ENCODE measurements at regions not wholly inside any gene's neighbourhood (a gene's known extent, or its start where the extent isn't known, plus 50 kb on each side); places are given as distances from the start of the nearest gene placed in this dataset.

GRCh38 chr13:73368608-73369007 lies 309.8 kb downstream of the KLF5 start:
- DNase-seq = no peak

DNA sequence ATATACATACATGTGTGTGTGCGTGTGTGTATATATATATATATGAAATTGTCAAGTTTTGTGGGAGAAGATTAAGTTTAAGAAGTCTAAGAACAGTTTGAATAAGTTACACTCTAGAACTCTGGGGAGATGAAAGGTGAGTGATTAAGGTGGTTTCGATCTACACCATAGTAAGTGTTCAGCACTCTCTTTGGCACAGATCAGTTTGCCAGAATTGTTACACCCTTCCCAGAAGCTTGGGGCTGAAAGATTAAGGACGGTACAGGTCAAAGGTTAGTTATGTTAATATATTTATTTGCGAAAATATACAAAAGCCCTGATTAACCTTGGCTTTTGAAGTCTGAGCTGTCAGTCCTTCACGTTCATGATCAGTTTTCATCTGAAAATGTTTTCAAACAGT lies 309.1 kb downstream of the KLF5 start:
- DNase-seq = no peak

DNA sequence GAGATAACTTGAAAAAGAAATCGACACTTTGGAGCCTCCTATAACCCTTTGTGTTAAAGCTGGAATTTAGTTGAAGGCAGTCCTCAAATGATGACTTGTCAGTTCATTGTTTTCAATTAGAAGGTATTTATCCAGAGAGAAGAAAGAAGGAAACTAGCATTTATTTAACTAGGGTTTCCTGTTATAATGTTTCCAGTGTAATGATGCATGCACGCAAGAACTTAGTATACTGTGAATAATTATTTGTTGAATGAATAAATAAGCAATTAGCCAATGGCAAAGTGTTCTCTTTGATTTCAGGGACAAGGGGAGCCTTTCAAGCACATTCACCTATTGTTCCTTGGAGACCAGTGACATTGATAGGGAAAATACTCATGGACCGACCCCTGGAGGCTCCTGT lies 307.4 kb downstream of the KLF5 start:
- no peak for DNase-seq

DNA sequence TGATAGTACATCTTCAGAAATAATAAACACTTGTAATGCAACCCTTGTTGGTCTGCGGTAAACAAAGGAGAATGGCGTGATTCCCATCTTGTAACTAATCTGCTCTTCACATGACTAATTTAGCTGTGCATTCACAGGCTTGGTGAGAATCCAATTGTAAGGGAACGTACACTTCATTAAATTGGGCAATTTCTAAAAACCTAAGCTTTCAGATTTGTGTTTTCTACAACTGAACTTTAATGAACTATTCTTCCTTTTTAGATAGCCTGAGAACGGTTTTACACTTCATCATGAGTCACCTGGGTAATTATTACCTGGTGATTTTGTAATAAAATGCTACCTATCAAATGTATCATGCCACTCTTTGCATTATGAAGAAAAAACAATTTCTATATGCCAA lies 306.9 kb downstream of the KLF5 start:
- DNase-seq = no peak

- DNase-seq = no peak
Observed at GRCh38 chr13:73365252-73365651, 306.4 kb downstream of the KLF5 start.

GRCh38 chr13:73364736-73365135 lies 305.9 kb downstream of the KLF5 start:
- peak in 1 of 2 experiments; percentile 7 for DNase-seq

DNA sequence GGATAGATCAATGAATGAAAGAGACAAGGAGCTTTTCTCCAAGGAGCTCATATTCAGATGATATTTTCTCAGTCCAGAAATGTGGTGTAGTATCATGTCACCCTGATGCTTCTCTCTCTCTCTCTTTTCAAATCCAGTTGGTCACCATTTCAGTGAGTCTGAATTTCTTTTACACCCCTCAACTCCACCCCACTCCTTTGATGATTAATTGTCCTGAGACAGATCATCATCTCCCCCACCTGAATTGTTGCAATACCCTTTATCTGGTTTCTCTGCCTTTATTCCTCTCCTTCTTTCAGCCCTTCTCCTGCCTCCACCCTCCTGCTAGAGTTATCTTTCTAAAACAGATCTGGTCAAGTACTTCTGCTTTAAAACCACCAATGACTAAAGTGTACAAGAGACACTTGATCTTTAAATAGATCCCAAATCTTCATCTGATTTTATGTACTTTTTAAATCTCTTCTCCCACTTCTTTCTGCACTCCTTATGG lies 299.8 kb downstream of the KLF5 start:
- no peak for DNase-seq

- no peak for DNase-seq
Observed at GRCh38 chr13:73355134-73355533, 296.3 kb downstream of the KLF5 start.

GRCh38 chr13:73351730-73352129 lies 292.9 kb downstream of the KLF5 start:
- no peak for DNase-seq

- no peak for DNase-seq
Observed at GRCh38 chr13:73341748-73342147, 282.9 kb downstream of the KLF5 start.

DNA sequence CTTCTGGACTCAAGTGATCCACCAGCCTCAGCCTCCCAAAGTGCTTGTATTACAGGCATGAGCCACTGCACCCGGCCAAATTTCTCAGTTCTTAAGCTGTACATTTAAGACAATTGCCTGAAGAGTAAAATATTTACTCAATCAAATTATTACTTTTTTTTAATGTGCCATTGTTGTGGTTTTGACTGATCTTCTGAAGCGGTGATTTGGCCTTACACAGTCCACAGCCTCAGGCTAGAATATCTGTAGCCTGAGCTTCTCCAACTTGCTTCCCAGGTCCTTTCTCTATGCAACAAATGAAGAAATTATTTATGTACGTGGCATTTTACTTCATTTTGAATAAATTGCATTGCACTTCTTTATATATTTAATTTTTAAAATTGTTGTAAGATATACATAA lies 281.3 kb downstream of the KLF5 start:
- no peak for DNase-seq

- no peak for DNase-seq
Observed at GRCh38 chr13:73339086-73339485, 280.3 kb downstream of the KLF5 start.

DNA sequence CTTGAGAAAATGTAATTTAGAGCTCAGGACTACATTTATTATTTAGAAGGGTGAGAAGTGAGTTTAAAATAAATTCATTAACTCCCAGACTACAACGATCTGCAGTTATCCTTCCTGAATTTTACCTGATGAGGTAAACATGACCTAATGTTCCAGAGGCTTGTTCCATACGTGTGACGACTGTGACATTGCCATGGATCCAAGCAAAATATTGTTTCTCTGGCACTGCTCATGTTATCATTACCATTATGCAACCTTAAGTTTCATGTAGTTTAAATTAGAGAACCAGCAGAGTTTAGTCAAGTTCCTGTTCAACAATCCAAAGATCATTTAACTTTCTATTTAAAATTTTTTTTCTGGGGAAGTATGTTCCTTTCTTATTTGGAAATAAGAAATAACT lies 279.6 kb downstream of the KLF5 start:
- no peak for DNase-seq

- no peak for DNase-seq
Observed at GRCh38 chr13:73337532-73337931, 278.7 kb downstream of the KLF5 start.

- DNase-seq = no peak
Observed at GRCh38 chr13:73336773-73337172, 278.0 kb downstream of the KLF5 start.

DNA sequence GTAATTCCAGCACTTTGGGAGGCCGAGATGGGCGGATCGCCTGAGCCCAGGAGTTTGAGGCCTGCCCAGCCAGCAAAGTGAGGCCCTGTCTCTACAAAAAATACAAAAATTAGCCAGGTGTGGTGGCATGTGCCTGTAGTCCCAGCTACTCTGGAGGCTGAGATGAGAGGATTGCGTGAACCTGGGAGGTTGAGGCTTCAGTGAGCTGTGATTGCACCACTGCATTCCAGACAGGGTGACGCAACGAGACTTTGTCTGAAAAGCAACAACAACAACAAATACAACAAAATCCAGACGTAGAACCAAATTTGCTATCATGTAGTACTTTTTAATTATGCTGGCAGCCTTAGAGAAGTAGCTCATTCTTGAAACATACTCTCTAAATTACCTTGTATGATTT lies 277.1 kb downstream of the KLF5 start:
- no peak for DNase-seq

DNA sequence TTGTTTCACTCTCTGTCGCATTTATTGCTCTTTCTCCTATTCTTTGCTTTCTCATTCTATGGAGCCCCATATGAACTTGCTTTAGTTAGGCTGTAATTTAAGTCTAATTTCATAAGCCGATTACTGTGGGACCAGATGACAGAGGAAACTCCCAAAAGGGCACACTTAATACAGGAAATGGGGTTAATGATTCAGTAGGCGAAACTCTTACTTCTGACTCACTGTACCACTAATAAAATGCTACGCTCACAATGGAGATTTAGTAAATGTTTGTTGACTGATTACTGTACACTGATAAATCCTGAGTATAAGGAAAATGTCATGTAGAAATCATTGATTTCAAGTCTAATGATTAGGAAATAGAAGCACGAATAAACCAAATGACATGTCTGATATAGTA lies 276.4 kb downstream of the KLF5 start:
- no peak for DNase-seq

DNA sequence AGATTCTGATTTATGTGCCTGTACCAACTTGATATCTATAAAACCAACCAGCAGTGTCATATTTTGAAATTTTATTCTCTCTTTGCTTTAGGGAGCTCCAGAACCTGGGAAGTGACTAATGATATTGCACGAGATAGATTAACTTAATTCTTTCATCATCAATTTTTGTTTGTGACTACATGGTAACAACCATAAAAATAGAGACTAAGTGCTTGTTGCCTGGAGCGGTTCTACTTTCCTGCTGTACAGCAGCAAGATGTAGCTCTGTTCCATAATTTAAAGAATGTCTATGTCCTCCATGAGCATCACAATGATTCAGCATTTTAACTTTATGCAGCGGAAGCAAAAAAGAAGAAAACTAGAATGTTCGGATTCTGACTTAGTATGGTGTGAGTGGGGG lies 275.6 kb downstream of the KLF5 start:
- DNase-seq = no peak

DNA sequence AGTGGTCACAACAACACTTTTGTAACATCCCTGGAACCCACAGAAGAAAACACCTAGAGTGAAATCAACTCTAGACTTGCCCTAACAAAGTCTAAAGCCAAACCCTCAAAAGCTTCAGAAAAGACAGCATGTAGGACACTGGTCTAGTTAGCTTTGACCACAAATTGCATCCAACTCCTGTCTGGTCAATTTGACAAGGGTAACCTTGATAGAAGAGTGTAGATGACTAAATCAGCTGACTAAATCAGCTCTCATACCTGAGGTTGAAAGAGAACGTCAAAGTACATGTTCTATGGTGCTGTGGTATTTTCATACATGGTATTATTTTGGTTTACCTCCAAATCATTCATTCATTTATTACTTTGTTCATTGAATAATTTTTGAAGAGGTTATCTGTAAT lies 272.8 kb downstream of the KLF5 start:
- no peak for DNase-seq

- DNase-seq = no peak
Observed at GRCh38 chr13:73329355-73329754, 270.6 kb downstream of the KLF5 start.

GRCh38 chr13:73327579-73327978 lies 268.8 kb downstream of the KLF5 start:
- DNase-seq = no peak

DNA sequence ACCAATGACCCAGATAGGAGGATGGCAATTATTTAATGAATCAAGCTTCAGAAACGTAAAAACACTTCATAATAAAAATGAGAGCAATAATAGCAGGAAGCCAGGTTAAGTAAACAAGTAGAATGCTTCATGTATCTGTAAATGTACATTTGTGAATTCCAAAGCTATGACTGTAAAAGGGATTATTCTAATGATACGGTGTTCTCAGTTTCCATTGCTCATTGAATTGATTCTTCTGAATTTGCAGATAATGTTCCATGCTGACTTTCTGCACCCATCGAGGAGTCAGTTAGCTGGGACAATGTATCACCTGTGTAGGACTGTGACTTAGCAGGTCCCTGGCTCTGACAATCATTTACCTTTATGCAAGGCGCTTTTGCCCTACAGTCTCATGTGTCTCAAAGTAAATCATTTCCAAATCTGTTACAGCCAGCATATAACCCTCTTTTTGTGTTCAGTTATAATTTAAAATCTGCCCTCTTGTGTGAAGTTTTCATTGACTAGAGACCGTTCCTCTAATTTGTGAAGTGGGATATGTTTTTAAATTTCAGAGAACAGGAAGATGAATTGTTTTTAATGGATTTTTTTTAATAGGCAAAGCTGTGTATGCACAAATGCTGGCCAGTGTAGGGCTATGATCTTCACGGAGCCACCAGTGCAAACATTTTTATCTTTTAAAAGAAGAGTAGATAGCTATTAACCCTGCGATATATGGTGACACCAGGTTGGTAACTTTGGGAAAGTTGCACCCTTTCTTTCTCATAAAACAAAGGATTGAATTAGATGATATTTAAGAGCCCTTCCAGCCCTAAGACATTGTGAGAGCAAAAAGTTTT lies 267.1 kb downstream of the KLF5 start:
- DNase-seq = peak; percentile 18 to 33

DNA sequence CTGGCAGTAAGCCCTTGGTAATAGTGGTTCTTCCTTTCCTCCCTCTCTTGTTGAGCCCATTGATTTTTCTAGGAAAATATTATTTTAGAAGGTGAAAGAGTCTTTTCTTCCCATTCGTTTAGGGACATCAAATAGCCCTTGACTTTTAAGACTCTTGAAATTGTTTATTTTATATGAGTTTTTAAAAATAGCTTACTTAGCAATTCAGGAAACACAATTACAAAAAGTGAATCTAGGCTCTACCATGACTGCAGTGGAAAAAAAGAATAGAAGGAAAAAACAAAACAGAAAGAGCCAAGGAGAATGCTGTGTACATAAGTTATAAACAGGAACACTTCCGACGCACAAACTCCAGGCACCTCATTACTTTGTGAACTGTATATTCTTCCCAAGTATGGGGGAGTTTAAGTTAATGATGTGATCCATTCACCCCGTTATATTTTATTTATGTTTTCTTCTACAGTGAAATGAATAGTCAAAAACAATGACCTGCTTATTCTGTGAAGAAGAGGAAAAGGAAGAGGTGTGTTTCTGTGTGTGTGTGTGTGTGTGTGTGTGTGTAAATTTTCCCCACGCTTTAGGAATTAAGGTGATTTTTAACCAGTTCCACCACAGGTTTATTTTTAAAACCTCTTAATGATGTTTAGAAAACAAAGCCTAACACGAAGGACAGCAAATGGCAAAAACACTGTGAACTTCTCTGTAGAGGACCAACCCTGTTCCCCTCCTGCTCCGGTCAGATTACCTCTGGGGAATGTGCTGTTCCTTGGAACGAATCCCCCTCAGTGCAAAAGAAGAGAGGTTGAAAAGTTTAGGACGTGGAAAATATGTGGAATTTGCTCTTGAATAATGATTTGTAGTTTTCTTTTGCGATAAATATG lies 266.3 kb downstream of the KLF5 start:
- DNase-seq = no peak

GRCh38 chr13:73323615-73324014 lies 264.8 kb downstream of the KLF5 start:
- DNase-seq = no peak
